ENCODE measurements at regions not wholly inside any gene's neighbourhood (a gene's known extent, or its start where the extent isn't known, plus 50 kb on each side); places are given as distances from the start of the nearest gene placed in this dataset.

DNA sequence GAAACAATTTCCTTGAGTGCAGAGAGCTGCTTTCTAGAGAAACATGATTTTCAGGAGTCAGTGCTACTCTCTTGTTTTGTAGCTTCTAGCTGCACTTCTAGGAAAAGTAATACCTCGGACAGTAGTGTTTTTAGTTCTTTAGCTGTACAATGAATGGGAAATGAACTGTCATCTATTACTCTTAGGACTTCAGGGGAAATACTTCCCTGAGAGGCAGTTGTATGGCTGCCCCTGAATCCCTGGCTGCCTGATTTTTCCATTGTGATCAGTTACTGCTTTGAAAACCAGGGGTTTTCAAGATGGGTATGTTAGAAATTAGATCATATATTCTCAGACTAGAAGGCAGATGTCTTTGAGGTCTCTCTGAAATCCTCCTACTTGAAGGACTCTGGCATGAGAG, 200.3 kb upstream of the SEMA6D start (continued):
- TF ChIP-seq, protein P1, sequence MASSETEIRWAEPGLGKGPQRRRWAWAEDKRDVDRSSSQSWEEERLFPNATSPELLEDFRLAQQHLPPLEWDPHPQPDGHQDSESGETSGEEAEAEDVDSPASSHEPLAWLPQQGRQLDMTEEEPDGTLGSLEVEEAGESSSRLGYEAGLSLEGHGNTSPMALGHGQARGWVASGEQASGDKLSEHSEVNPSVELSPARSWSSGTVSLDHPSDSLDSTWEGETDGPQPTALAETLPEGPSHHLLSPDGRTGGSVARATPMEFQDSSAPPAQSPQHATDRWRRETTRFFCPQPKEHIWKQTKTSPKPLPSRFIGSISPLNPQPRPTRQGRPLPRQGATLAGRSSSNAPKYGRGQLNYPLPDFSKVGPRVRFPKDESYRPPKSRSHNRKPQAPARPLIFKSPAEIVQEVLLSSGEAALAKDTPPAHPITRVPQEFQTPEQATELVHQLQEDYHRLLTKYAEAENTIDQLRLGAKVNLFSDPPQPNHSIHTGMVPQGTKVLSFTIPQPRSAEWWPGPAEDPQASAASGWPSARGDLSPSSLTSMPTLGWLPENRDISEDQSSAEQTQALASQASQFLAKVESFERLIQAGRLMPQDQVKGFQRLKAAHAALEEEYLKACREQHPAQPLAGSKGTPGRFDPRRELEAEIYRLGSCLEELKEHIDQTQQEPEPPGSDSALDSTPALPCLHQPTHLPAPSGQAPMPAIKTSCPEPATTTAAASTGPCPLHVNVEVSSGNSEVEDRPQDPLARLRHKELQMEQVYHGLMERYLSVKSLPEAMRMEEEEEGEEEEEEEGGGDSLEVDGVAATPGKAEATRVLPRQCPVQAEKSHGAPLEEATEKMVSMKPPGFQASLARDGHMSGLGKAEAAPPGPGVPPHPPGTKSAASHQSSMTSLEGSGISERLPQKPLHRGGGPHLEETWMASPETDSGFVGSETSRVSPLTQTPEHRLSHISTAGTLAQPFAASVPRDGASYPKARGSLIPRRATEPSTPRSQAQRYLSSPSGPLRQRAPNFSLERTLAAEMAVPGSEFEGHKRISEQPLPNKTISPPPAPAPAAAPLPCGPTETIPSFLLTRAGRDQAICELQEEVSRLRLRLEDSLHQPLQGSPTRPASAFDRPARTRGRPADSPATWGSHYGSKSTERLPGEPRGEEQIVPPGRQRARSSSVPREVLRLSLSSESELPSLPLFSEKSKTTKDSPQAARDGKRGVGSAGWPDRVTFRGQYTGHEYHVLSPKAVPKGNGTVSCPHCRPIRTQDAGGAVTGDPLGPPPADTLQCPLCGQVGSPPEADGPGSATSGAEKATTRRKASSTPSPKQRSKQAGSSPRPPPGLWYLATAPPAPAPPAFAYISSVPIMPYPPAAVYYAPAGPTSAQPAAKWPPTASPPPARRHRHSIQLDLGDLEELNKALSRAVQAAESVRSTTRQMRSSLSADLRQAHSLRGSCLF (CRISPR knock-in tag; IDR thresholded peaks at IDR 0.05; ENCODE audit: borderline replicate concordance) = no peak
- TF ChIP-seq PHF5A (CRISPR knock-in tag; IDR thresholded peaks at IDR 0.05; ENCODE audit: low read depth, unreplicated experiment) (no peak), CAMTA2 (CRISPR knock-in tag; IDR thresholded peaks at IDR 0.05; ENCODE audit: borderline replicate concordance) (no peak), ARNT (IDR thresholded peaks at IDR 0.05) (no peak)

DNA sequence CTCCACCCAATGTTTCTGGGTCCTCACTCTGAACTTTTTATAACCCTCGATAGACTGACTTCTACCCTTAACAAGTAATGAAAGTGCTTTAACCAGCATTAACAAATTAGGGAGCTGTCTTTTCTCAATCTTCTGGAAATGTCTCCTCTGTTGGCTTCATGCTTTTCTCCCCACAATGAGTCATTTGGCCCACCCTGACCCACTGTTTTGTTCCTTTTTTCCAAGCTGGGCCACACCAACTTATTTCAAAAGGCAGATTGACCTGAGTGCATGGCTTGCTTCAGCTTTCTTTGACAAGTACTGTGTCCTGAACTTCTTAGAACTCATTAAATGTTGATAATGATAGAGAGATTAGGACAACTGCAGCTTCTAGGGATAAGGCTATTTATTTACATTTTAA, 199.6 kb upstream of the SEMA6D start:
- Histone ChIP-seq H3K27me3 (ENCODE audit: control insufficient read depth in 1 of 2, insufficient read depth in 2 of 2, low read length in 2 of 2) (no peaks in the 10 kb centered on the region), H3K27ac (ENCODE audit: extremely low read length, insufficient read depth, low read length) (no peak overlapping the region), H3K4me3 (replicated peaks in 1 of 3; ENCODE audit: insufficient read depth in 1 of 3, low read depth in 2 of 3, low read length in 3 of 3) (no peak overlapping the region), H3K9me3 (ENCODE audit: low read length) (peaks cover 84% of the 10 kb centered on the region), H4K20me1 (ENCODE audit: insufficient read depth, low read length) (no peaks in the 10 kb centered on the region), H3K4me1 (ENCODE audit: insufficient read depth, low read length) (no peaks in the 10 kb centered on the region), H3K9ac (ENCODE audit: insufficient read depth, low read depth, low read length) (no peak overlapping the region), H3K36me3 (replicated peaks in 1 of 2; ENCODE audit: control insufficient read depth in 1 of 2, insufficient read depth in 2 of 2, low read length in 2 of 2) (no peaks in the 10 kb centered on the region), H2AFZ (ENCODE audit: low read length) (no peak overlapping the region), H3K79me2 (ENCODE audit: insufficient read depth, low read length) (no peaks in the 10 kb centered on the region), H3K4me2 (ENCODE audit: low read depth, low read length) (no peak overlapping the region)
- DNase-seq (ENCODE audit: low spot score) (no peak), FAIRE-seq (no peak), ATAC-seq (no peak)
- in situ Hi-C loops (cut with HindIII; ENCODE audit: extremely low pct_ligation_motif_present, low pct_unique_long_range_greater_than_20kb) (no loop called here), intact Hi-C loops (cut with micrococcal nuclease; ENCODE audit: unreplicated experiment) (no loop called here)
- CTCF ChIA-PET (ENCODE audit: low intra/inter-chr PET ratio, low total read pairs) = no interaction called here
- WGBS (ENCODE audit: low lambda C conversion rate) = 4% methylated on average over 1 of the region's 1 CpG
- POLR2A ChIA-PET = no interaction called here
- no TSS peak for BruUV-seq (replicated peaks)
- TF ChIP-seq, protein P2, sequence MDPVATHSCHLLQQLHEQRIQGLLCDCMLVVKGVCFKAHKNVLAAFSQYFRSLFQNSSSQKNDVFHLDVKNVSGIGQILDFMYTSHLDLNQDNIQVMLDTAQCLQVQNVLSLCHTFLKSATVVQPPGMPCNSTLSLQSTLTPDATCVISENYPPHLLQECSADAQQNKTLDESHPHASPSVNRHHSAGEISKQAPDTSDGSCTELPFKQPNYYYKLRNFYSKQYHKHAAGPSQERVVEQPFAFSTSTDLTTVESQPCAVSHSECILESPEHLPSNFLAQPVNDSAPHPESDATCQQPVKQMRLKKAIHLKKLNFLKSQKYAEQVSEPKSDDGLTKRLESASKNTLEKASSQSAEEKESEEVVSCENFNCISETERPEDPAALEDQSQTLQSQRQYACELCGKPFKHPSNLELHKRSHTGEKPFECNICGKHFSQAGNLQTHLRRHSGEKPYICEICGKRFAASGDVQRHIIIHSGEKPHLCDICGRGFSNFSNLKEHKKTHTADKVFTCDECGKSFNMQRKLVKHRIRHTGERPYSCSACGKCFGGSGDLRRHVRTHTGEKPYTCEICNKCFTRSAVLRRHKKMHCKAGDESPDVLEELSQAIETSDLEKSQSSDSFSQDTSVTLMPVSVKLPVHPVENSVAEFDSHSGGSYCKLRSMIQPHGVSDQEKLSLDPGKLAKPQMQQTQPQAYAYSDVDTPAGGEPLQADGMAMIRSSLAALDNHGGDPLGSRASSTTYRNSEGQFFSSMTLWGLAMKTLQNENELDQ (CRISPR knock-in tag; IDR thresholded peaks at IDR 0.05; ENCODE audit: borderline replicate concordance) = no peak
- no peak for TF ChIP-seq RCOR2 (CRISPR knock-in tag; IDR thresholded peaks at IDR 0.05)
- TF ChIP-seq, protein P3, sequence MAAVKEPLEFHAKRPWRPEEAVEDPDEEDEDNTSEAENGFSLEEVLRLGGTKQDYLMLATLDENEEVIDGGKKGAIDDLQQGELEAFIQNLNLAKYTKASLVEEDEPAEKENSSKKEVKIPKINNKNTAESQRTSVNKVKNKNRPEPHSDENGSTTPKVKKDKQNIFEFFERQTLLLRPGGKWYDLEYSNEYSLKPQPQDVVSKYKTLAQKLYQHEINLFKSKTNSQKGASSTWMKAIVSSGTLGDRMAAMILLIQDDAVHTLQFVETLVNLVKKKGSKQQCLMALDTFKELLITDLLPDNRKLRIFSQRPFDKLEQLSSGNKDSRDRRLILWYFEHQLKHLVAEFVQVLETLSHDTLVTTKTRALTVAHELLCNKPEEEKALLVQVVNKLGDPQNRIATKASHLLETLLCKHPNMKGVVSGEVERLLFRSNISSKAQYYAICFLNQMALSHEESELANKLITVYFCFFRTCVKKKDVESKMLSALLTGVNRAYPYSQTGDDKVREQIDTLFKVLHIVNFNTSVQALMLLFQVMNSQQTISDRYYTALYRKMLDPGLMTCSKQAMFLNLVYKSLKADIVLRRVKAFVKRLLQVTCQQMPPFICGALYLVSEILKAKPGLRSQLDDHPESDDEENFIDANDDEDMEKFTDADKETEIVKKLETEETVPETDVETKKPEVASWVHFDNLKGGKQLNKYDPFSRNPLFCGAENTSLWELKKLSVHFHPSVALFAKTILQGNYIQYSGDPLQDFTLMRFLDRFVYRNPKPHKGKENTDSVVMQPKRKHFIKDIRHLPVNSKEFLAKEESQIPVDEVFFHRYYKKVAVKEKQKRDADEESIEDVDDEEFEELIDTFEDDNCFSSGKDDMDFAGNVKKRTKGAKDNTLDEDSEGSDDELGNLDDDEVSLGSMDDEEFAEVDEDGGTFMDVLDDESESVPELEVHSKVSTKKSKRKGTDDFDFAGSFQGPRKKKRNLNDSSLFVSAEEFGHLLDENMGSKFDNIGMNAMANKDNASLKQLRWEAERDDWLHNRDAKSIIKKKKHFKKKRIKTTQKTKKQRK (IDR thresholded peaks at IDR 0.05; ENCODE audit: low read length) = no peak
- no peak for TF ChIP-seq ZSCAN29 (CRISPR knock-in tag; conservative IDR thresholded peaks at IDR 0.05)
- no peak for TF ChIP-seq ZNF724P (CRISPR knock-in tag; IDR thresholded peaks at IDR 0.05; ENCODE audit: borderline replicate concordance)
